ENCODE measurements at regions not wholly inside any gene's neighbourhood (a gene's known extent, or its start where the extent isn't known, plus 50 kb on each side); places are given as distances from the start of the nearest gene placed in this dataset.

DNA sequence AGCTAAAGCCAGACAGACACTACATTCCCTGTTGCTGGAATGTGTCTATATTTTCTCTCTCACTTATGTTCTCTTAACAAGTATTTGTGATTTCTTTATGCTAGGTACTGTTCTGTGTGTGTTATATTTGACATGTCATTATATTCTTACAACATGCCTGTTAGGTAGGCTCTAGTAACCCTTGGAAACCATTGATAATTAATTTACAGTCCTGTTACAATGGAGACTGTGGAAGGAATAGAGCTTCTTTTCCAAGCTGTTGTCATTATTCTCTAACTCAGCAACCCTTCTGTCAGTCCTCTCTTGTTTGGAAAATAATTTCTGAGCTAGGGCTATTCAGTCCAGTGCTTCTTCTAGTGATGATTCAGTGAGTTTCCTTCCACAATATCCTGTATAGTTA is 419.1 kb upstream of the BOD1L1 start:
- TF ChIP-seq ZNF274 (IDR thresholded peaks at IDR 0.05; ENCODE audit: low read depth, low read length), result no peak
- no peak overlapping the region for H3K4me3 ChIP-seq (ENCODE audit: low read length)

DNA sequence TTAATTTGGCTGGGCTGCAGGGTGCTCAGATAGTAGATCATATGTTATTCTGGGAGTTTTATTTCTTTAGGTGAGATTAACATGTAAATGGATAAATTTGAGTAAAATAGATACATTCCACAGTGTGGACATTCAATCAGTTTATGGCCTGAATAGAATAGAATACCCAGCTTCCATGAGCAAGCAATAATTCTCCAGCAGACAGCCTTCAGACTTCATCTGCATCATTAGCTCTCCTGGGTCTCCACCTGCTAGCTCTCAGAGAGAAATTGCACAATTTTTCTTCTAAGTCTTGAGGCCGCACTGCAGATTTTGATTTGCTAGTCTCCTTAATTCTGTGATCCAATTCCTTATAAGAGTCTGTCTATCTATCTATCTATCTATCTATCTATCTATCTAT is 420.3 kb upstream of the BOD1L1 start:
- H3K4me3 ChIP-seq (ENCODE audit: low read length), result no peak overlapping the region
- no peak for TF ChIP-seq ZNF274 (IDR thresholded peaks at IDR 0.05; ENCODE audit: low read depth, low read length)

DNA sequence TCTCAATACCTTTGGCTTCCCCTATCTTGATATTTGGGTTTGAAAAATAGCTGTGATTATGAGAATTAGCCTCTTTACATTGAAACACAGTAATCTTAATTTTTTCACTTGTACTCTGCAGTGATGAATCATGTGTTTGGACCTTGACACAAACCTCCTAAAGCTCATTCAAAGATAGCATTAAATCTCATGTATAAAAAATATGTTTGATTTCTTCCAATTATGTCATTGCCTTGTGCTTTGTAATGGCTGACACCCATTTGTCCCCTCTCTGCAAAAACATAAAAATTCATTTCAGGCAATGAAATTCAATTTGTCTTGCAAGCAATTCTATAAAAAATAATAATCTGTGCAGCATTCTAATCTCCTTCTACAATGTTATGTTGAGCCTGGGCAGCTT is 422.4 kb upstream of the BOD1L1 start:
- H3K4me3 ChIP-seq (ENCODE audit: low read length), result no peak overlapping the region
- TF ChIP-seq ZNF274 (IDR thresholded peaks at IDR 0.05; ENCODE audit: low read depth, low read length), result no peak

DNA sequence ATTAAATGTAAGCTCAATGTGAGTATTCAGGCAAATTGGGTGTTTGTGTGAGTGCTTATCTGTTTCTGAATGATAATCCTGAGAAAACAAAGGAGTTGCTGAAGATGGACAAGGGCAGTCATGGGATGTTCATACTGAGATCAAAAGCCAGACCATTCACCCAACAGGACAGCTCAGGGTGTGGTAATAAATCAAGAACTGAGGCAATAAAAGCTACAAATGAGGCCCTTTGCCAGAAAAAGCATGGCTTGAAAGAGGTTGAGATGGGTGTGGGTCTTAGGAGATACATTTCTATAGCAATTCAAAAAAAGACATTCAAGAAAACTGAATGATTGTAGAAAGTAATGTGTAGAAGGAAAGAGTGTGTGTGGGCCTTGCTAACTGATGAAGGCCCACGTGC is 425.8 kb upstream of the BOD1L1 start:
- TF ChIP-seq ZNF274 (IDR thresholded peaks at IDR 0.05; ENCODE audit: low read depth, low read length), result no peak

DNA sequence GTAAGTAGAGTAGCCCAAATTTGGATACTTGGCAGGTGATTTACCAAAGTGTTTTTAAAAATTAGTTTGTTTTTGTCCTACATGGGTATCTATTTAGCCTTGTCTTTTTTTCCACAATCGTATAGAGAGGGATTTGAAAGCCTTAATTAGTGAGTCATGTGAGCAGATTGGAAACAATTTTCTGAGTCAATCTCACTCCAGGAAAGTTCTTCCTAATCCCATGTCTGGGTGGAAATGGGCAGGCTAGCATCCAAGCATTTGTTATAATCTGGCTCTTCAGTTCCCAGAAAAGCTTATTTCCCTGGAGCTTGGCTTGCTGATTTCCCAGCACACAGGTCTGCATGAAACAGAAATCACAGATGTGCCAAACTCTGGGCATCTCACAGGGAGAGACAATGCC is 426.9 kb upstream of the BOD1L1 start:
- no peak overlapping the region for H3K4me3 ChIP-seq (ENCODE audit: low read length)
- TF ChIP-seq ZNF274 (IDR thresholded peaks at IDR 0.05; ENCODE audit: low read depth, low read length), result no peak

More for the DNA sequence above, 425.8 kb upstream of the BOD1L1 start:
- H3K4me3 ChIP-seq (ENCODE audit: low read length), result no peak overlapping the region

DNA sequence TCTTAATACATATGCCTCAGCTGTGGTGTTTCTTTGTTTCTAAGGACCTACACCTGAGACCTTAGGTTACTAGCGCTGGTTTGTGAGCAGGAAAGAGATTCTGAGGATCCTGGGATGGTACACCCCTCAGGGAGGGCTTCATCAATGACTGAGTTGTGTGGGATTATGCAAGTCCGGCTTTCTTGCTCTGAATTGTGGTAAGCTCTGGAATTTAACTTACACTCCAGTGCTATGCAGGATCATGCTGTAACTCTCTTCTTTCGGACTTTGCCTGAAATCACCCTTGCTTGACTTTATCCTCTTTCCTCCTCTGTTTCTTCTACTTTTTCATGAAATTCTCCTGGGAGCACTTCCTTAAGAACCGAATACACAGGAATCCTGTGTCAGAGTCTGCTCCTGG is 431.5 kb upstream of the BOD1L1 start:
- no peak overlapping the region for H3K4me3 ChIP-seq (ENCODE audit: low read length)
- no peak for TF ChIP-seq ZNF274 (IDR thresholded peaks at IDR 0.05; ENCODE audit: low read depth, low read length)

DNA sequence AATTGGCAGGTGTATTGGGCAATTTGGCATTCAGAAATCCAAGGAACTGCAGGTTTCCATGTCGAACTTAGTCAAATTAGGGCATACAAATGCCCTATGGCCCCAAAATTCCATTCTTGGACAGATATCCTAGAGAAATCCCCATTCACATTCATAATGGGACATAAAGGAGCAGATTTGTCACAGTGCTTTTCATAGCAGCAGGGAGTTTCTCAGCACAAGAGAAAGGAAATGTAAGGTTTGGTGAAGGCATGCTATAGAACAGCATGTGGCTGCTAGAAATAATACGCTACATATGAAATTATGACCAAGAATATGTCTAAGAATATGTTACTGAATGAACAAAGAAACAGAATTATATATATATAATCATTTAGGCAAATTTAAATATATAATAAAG is 437.5 kb upstream of the BOD1L1 start:
- no peak overlapping the region for H3K4me3 ChIP-seq (ENCODE audit: low read length)
- TF ChIP-seq ZNF274 (IDR thresholded peaks at IDR 0.05; ENCODE audit: low read depth, low read length), result no peak

DNA sequence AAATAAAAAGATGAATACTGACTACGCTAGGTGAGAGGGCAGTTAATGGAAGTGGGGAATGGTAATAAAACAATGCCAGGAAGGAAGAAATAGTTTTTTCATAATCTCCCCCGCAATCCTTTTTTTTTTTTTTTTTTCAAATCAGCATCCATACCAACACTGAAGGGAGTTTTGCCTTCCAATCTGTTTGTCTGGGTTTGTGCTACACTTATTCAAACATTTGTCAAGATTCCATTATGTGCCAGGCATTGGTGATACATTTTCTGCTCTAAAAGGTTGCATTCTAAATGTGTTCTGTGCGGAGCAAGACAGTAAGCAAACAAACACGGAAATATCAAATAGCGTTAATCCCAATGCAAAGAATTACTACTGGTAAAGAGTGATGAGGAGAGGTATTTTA is 437.9 kb upstream of the BOD1L1 start:
- no peak for TF ChIP-seq ZNF274 (IDR thresholded peaks at IDR 0.05; ENCODE audit: low read depth, low read length)

DNA sequence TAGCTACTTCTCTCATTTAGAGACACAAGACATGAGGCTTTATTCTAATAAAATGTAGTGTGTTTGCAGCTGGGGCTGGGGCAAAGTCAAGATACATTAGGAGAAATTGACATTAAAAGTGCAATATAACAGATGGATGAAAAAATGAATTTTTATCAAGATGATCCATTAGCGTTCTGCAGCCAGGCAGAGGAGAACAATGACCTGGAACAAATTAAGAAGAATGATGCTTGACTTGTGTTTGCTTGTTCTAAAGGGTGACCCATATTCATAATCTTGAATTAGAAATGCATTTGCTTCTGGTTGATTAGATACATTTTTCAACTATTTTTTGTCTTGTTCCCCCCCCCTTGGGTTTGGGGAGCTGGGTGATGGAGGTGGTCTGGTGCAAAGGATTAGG is 439.5 kb upstream of the BOD1L1 start:
- no peak overlapping the region for H3K4me3 ChIP-seq (ENCODE audit: low read length)
- no peak for TF ChIP-seq ZNF274 (IDR thresholded peaks at IDR 0.05; ENCODE audit: low read depth, low read length)

More for the DNA sequence above, 437.9 kb upstream of the BOD1L1 start:
- H3K4me3 ChIP-seq (ENCODE audit: low read length), result no peak overlapping the region

DNA sequence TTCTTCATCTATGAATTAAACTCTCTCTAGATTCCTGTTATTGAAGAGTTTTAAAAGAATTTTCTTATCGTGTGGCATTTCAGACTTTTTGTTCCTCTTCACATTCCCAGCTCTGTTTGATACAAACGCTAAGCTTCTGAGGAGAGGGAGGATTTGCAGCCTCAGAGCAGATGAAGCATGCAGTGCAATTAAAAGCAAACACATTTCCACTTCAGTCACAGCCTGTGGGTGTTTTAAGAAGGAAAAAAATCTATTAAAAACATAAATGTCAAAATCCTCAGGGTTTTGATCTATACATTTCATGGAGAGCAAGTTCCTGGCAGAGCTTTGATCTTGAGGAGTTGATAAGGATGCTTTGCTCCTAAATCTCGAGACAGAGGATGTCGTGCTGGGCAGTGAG is 442.4 kb upstream of the BOD1L1 start:
- no peak for TF ChIP-seq ZNF274 (IDR thresholded peaks at IDR 0.05; ENCODE audit: low read depth, low read length)
- no peak overlapping the region for H3K4me3 ChIP-seq (ENCODE audit: low read length)

DNA sequence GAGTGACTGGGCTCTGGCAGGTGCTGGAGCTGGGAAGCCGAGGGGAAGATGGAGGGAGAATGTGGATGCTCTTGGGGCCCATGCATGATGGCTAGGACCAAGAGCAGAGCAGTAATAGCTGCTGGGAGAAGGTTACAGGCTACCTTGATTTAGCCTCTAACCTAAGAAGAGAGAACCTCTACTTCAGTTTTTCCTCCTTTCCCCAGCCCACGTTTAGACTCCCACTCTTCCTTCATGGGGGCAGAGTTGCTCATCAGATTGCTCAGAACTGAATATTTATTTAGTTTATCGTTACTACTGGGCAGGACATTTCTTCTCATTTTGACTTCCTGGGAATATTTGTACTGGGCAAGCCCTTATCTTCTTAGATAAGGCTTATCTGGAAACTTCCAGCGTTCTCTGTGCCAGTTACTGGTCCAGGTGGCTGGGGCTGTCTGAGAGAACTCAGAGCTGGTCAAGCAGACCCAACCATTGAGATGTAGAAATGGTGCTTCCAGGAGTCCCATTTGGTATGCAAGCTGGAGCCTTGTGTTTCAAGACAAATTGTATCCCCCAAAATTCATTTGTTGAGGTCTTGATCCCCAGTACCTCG is 442.9 kb upstream of the BOD1L1 start:
- TF ChIP-seq ZNF274 (IDR thresholded peaks at IDR 0.05; ENCODE audit: low read depth, low read length), result no peak

DNA sequence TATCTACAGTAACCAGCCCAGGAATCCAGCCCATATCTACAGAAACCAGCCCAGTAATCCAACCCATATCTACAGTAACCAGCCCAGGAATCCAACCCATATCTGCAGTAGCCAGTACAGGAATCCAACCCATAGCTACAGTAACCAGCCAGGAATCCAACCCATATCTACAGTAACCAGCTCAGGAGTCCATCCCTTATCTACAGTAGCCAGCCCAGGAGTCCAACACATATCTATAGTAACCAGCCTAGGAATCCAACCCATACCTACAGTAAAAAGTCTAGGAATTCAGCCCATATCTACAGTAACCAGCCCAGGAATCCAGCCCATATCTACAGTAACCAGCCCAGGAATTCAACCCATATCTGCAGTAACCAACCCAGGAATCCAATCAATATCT is 445.0 kb upstream of the BOD1L1 start:
- H3K4me3 ChIP-seq (ENCODE audit: low read length), result no peak overlapping the region
- no peak for TF ChIP-seq ZNF274 (IDR thresholded peaks at IDR 0.05; ENCODE audit: low read depth, low read length)

More for the DNA sequence above, 442.9 kb upstream of the BOD1L1 start:
- no peak overlapping the region for H3K4me3 ChIP-seq (ENCODE audit: low read length)

DNA sequence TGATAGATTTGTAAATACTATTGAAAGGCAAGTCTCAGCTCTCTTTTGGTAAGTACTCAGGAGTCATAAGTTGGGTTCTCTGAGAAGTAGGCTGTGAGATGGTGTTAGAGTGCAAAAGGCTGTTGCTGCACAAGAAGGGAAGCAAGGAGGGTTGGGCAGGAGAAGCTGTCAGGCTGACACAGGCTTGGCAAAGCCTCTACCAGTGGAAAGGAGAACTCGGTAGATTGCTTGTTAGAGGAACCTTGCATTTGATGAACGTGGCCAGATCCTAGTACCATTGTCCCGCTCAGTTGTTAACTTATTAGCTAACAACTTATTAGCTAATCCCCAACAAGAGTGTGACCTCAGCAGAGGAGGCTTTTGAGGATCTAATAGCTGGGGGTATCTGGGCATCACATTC is 449.3 kb upstream of the BOD1L1 start:
- no peak overlapping the region for H3K4me3 ChIP-seq (ENCODE audit: low read length)
- no peak for TF ChIP-seq ZNF274 (IDR thresholded peaks at IDR 0.05; ENCODE audit: low read depth, low read length)

DNA sequence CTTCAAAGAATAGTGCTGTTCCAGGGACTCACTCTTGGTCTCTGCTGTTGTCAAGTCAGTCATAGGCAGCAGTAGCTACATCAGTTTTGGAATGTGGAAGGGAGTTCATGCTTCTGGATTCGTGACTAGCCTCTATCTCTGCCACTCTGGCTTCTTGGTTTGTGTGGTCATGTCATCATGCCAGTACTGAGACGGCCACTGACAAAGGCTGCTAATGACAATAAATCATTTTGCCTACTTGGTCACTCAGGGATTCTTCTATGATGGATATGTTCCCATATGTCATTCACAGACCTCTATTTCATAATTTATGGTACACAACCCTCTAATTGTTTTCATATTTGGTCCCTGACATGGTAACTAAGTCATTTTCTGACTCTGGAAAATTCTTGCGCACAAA is 450.8 kb upstream of the BOD1L1 start:
- no peak for TF ChIP-seq ZNF274 (IDR thresholded peaks at IDR 0.05; ENCODE audit: low read depth, low read length)
- H3K4me3 ChIP-seq (ENCODE audit: low read length), result no peak overlapping the region

DNA sequence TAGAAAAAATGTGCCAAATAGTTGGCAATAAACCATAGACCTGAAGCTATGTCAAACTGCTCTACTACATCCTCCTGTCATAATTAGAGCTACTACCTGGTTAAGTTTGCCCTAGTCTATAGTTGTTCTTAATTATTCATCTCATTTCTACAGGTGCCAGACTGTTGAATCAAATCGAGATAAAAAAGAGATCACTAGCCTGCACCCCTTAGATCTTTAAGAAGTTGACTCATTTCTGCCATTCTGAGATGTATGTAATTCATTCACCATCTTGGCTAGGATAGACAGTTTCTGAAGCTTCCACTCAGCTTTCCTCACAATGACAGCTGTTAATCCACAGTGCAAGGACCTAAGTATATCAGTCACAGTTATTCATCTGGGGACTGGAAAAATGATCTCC is 452.1 kb upstream of the BOD1L1 start:
- TF ChIP-seq ZNF274 (IDR thresholded peaks at IDR 0.05; ENCODE audit: low read depth, low read length), result no peak
- H3K4me3 ChIP-seq (ENCODE audit: low read length), result no peak overlapping the region

DNA sequence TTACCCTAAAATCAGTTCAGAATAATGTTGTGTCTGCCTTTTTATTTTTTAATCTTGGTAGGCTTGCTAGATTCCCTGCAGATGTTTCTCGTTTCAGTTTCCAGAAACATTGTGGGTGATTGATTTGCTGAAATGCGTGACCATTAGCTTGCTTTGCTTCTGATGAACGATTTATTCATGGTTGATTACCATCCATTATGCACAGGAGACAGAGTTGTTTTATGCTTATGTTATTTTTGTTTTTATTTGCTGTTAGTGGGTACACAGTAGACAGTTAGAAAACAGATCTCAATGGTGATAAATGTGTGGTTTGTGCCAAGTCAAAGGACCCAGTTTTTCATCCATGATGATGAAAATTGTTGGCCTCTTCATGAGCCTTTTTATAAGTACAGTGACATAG is 455.6 kb upstream of the BOD1L1 start:
- no peak overlapping the region for H3K4me3 ChIP-seq (ENCODE audit: low read length)
- TF ChIP-seq ZNF274 (IDR thresholded peaks at IDR 0.05; ENCODE audit: low read depth, low read length), result no peak

Measured in GM08714 (cell line).